ENCODE measurements at regions not wholly inside any gene's neighbourhood (a gene's known extent, or its start where the extent isn't known, plus 50 kb on each side); places are given as distances from the start of the nearest gene placed in this dataset.

DNA sequence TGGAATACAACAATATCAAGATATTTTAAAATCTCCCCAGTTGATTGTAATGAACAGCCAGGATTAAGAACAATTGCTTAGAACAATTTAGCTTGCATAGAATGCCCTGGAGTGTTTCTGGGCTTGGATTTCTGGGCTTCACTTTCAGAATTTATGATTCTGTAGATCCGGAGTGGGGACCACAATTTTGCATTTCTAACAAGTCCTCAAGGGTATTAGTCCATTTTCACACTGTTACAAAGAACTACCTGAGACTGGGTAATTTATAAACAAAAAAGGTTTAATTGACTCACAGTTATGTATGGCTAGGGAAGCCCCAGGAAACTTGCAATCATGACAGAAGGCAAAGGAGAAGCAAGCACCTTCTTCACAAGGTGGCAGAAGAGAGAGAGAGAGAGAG lies 54.3 kb upstream of the MYRIP start:
- TF ChIP-seq, protein P1, sequence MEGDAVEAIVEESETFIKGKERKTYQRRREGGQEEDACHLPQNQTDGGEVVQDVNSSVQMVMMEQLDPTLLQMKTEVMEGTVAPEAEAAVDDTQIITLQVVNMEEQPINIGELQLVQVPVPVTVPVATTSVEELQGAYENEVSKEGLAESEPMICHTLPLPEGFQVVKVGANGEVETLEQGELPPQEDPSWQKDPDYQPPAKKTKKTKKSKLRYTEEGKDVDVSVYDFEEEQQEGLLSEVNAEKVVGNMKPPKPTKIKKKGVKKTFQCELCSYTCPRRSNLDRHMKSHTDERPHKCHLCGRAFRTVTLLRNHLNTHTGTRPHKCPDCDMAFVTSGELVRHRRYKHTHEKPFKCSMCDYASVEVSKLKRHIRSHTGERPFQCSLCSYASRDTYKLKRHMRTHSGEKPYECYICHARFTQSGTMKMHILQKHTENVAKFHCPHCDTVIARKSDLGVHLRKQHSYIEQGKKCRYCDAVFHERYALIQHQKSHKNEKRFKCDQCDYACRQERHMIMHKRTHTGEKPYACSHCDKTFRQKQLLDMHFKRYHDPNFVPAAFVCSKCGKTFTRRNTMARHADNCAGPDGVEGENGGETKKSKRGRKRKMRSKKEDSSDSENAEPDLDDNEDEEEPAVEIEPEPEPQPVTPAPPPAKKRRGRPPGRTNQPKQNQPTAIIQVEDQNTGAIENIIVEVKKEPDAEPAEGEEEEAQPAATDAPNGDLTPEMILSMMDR (IDR thresholded peaks at IDR 0.05 in 8 of 11, conservative IDR thresholded peaks at IDR 0.05 in 3 of 11), result no peak
- TF ChIP-seq POLR2AphosphoS5 (IDR thresholded peaks at IDR 0.05), result no peak
- TF ChIP-seq POLR2A (IDR thresholded peaks at IDR 0.05), result no peak

Data from spleen (tissue), 7 donors.